ENCODE measurements at regions not wholly inside any gene's neighbourhood (a gene's known extent, or its start where the extent isn't known, plus 50 kb on each side); places are given as distances from the start of the nearest gene placed in this dataset.

DNA sequence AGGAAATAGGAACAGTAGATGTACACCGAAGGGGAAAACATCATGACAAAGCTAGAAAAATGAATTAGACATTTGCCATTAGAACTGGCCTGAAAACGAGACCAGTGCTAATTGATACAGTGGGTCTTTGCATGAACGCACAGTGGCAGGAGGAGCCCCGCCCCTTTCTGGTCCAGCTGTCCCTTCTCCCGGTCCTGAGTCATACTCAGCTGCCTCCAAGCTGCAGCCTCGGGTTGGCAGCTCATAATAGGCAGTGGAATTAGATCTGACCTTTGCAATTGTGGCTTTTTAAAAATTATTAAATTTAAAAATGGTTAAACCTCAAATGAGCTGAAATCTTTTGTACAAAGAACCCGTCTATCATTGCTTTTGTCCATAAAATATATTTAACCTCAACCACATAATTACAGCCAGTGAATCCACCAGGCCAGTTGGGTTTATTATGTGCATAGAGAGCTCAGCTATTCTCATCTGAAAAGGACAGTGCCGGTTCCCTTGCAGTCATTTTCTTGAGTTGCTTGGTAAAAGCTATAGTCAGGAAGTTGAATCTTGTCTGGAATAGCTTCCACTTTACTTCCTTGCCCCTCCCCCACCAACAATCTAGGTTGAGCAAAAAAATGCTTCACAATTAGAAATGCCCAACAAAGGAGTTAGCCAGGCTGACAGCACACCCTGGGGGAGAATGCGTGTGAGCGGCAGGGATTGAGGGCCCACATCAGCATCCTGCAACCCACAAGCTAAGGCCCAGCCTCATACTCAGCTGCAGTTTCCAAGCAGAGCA lies 147.1 kb downstream of the BUB3 start:
- no peak for DNase-seq (ENCODE audit: extremely low spot score in 2 of 2)
- H3K36me3 ChIP-seq = no peaks in the 10 kb centered on the region
- no peak for TF ChIP-seq POLR2AphosphoS5 (IDR thresholded peaks at IDR 0.05; ENCODE audit: insufficient read depth in 1 of 2, low read depth in 1 of 2)
- TF ChIP-seq CTCF (IDR thresholded peaks at IDR 0.05) = no peak
- no peak for TF ChIP-seq POLR2A (IDR thresholded peaks at IDR 0.05)
- H3K27me3 ChIP-seq = no peaks in the 10 kb centered on the region
- intact Hi-C loops (cut with DNase I) = no loop called here
- no peak overlapping the region for H3K27ac ChIP-seq
- H3K9me3 ChIP-seq = no peaks in the 10 kb centered on the region
- no peak overlapping the region for H3K4me3 ChIP-seq
- no peaks in the 10 kb centered on the region for H3K4me1 ChIP-seq

DNA sequence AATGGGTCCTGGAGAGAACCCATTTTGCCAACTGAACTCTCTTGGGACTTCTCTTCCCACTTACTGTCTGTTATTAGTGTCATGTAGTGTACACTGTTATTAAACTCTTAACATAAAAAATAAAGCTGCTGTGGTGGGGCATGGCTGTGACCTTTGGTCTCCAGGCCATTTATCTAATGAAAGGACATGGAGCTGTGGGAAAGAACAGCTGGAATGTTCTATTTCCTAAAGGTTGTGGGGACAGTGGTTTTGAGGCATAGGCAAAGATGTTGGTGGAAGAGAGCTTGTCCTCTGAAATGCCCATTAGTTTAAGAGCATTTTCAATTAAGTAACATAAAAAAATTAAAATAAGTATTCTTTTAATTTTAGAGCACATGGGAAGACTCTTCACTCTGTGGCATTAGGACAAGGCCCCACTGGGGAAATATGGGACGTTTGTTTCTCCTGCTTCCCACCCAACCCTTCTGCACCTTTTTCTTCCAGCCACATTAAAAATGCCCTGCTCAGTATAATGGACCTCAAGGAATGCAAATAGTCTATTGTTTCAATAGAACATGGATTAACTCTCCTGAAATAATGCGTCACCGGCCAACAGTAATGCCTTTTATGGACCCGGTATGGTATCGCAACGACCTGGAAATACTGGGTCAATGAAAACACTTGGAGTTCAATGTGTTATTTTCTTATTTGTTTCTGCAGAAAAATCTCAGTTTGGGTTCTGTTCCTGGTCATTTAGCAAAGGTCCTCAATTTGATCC lies 149.6 kb downstream of the BUB3 start:
- no peaks in the 10 kb centered on the region for H3K9me3 ChIP-seq
- no peak overlapping the region for H3K4me3 ChIP-seq
- intact Hi-C loops (cut with DNase I) = no loop called here
- no peaks in the 10 kb centered on the region for H3K27me3 ChIP-seq
- DNase-seq (ENCODE audit: extremely low spot score in 2 of 2) = no peak
- TF ChIP-seq POLR2A (IDR thresholded peaks at IDR 0.05) (no peak), CTCF (IDR thresholded peaks at IDR 0.05) (no peak), POLR2AphosphoS5 (IDR thresholded peaks at IDR 0.05; ENCODE audit: insufficient read depth in 1 of 2, low read depth in 1 of 2) (no peak)
- no peaks in the 10 kb centered on the region for H3K4me1 ChIP-seq
- no peak overlapping the region for H3K27ac ChIP-seq
- H3K36me3 ChIP-seq = no peaks in the 10 kb centered on the region

DNA sequence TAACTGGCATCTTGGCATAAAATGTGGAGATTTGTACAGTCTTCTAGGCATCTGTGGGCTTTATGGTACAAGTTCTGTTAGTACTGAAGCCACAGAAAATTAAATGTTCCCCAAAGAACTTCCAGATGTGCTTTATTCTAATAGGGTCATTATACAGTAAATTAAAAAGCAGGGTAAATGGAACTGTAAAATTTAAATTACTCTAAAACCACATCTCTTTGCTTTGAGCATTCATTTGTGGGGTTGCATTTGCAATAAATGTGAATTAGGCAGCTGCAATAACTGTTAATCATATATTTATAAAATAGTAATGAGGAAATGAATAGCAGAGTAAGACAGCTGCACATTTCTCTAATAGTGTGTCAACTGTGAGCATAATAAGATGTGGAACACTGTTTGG lies 151.5 kb downstream of the BUB3 start:
- H3K4me3 ChIP-seq = no peak overlapping the region
- no peaks in the 10 kb centered on the region for H3K4me1 ChIP-seq
- DNase-seq (ENCODE audit: extremely low spot score in 2 of 2) = no peak
- no peaks in the 10 kb centered on the region for H3K9me3 ChIP-seq
- no peaks in the 10 kb centered on the region for H3K27me3 ChIP-seq
- no peaks in the 10 kb centered on the region for H3K36me3 ChIP-seq
- no peak overlapping the region for H3K27ac ChIP-seq
- TF ChIP-seq CTCF (IDR thresholded peaks at IDR 0.05) (no peak), POLR2A (IDR thresholded peaks at IDR 0.05) (no peak), POLR2AphosphoS5 (IDR thresholded peaks at IDR 0.05; ENCODE audit: insufficient read depth in 1 of 2, low read depth in 1 of 2) (no peak)
- intact Hi-C loops (cut with DNase I) = no loop called here

- no peak for DNase-seq (ENCODE audit: extremely low spot score in 2 of 2)
- Histone ChIP-seq H3K27me3 (no peaks in the 10 kb centered on the region), H3K4me3 (no peak overlapping the region), H3K27ac (no peak overlapping the region), H3K9me3 (no peaks in the 10 kb centered on the region), H3K36me3 (no peaks in the 10 kb centered on the region), H3K4me1 (no peaks in the 10 kb centered on the region)
- intact Hi-C loops (cut with DNase I) = no loop called here
- no peak for TF ChIP-seq POLR2A (IDR thresholded peaks at IDR 0.05)
- no peak for TF ChIP-seq CTCF (IDR thresholded peaks at IDR 0.05)
- TF ChIP-seq POLR2AphosphoS5 (IDR thresholded peaks at IDR 0.05; ENCODE audit: insufficient read depth in 1 of 2, low read depth in 1 of 2) = no peak
Measured at GRCh38 chr10:123306290-123306689, 152.1 kb downstream of the BUB3 start.

DNA sequence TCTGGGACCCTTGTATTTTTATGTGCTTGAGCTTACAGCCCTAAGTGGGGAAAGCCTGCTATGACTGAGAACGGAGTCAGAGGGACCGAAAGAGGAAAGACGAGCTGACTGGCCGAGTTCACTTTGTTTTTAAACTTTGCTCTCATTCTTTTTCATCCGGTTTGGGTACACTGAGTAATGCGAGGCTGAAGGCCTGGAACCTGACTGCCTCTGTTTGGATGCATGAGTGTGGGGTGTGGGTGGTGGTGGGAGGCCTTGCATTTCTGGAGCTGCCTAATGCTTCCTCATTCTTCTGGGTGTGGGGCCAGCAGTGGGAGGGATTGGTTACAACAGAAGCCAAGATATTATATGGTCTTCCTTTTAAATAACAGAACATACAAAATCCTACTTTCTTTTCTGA lies 155.5 kb downstream of the BUB3 start:
- no peaks in the 10 kb centered on the region for H3K4me1 ChIP-seq
- no peak overlapping the region for H3K27ac ChIP-seq
- intact Hi-C loops (cut with DNase I) = no loop called here
- peak; percentile 16 to 84 for DNase-seq (ENCODE audit: extremely low spot score in 2 of 2)
- no peaks in the 10 kb centered on the region for H3K36me3 ChIP-seq
- H3K9me3 ChIP-seq = no peaks in the 10 kb centered on the region
- no peaks in the 10 kb centered on the region for H3K27me3 ChIP-seq
- H3K4me3 ChIP-seq = no peak overlapping the region
- TF ChIP-seq POLR2A (IDR thresholded peaks at IDR 0.05) = no peak
- no peak for TF ChIP-seq CTCF (IDR thresholded peaks at IDR 0.05)
- TF ChIP-seq POLR2AphosphoS5 (IDR thresholded peaks at IDR 0.05; ENCODE audit: insufficient read depth in 1 of 2, low read depth in 1 of 2) = no peak

Data from vagina (tissue), 2 donors.